DMS153 (cell line): ENCODE measurements at regions not wholly inside any gene's neighbourhood (a gene's known extent, or its start where the extent isn't known, plus 50 kb on each side); places are given as distances from the start of the nearest gene placed in this dataset.
"Not testable (repeated sequence)": the region's sequence is repeated elsewhere in the genome, so short reads cannot be mapped to it uniquely, and the experiment has no call there.

Experiments
- DNase-seq: peaks from one replicate; lab custom pipeline; 2025; lab: John Stamatoyannopoulos, UW

GRCh38 chr16:63130942-63131341 is 1094.7 kb upstream of the CDH8 start:
- DNase-seq = no peak

GRCh38 chr16:63129411-63130125 is 1093.3 kb upstream of the CDH8 start:
- DNase-seq = no peak

- DNase-seq = not testable (repeated sequence)
Measured at GRCh38 chr16:63119905-63120304, 1083.7 kb upstream of the CDH8 start.

- DNase-seq = no peak
Measured at GRCh38 chr16:63100082-63100481, 1063.8 kb upstream of the CDH8 start.

GRCh38 chr16:63096857-63097256 is 1060.6 kb upstream of the CDH8 start:
- no peak for DNase-seq

GRCh38 chr16:63092736-63093135 is 1056.5 kb upstream of the CDH8 start:
- no peak for DNase-seq

- DNase-seq = no peak
Measured at GRCh38 chr16:63082101-63082500, 1045.9 kb upstream of the CDH8 start.

GRCh38 chr16:63080746-63081145 is 1044.5 kb upstream of the CDH8 start:
- no peak for DNase-seq

- no peak for DNase-seq
Measured at GRCh38 chr16:63069047-63069446, 1032.8 kb upstream of the CDH8 start.

GRCh38 chr16:63067141-63067540 is 1030.9 kb upstream of the CDH8 start:
- DNase-seq = no peak

- DNase-seq = no peak
Measured at GRCh38 chr16:63066552-63066951, 1030.3 kb upstream of the CDH8 start.

- DNase-seq = no peak
Measured at GRCh38 chr16:63061319-63061718, 1025.1 kb upstream of the CDH8 start.

- no peak for DNase-seq
Measured at GRCh38 chr16:63059676-63060075, 1023.4 kb upstream of the CDH8 start.

- DNase-seq = no peak
Measured at GRCh38 chr16:63057341-63057740, 1021.1 kb upstream of the CDH8 start.

- DNase-seq = no peak
Measured at GRCh38 chr16:63050391-63050790, 1014.2 kb upstream of the CDH8 start.

- no peak for DNase-seq
Measured at GRCh38 chr16:63038397-63039106, 1002.3 kb upstream of the CDH8 start.

- no peak for DNase-seq
Measured at GRCh38 chr16:63037761-63038396, 1001.6 kb upstream of the CDH8 start.

GRCh38 chr16:63018581-63019223 is 982.5 kb upstream of the CDH8 start:
- DNase-seq = no peak

GRCh38 chr16:63008688-63009087 is 972.5 kb upstream of the CDH8 start:
- no peak for DNase-seq

- no peak for DNase-seq
Measured at GRCh38 chr16:63005356-63005755, 969.1 kb upstream of the CDH8 start.

GRCh38 chr16:62989480-62989879 is 953.2 kb upstream of the CDH8 start:
- DNase-seq = no peak

- no peak for DNase-seq
Measured at GRCh38 chr16:62985722-62986121, 949.5 kb upstream of the CDH8 start.

GRCh38 chr16:62978451-62978850 is 942.2 kb upstream of the CDH8 start:
- DNase-seq = no peak
